ENCODE measurements at regions not wholly inside any gene's neighbourhood (a gene's known extent, or its start where the extent isn't known, plus 50 kb on each side); places are given as distances from the start of the nearest gene placed in this dataset.

DNA sequence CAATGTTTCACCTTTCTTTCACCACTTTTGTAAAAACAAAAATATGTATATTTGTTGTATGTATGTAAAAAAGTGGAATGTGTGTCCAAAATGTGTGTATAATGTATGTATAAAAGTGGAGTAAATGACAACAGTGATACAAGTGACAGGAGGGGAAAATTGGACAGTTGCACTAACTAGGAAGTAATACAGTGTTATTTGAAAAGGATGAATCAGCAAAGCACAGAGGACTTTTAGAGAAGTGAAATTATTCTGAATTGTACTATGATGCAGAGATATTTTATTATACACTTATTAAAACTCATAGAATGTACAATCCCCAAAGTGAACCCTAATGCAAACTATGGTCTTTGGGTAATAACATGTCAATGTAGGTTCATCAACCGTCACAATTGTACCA is 331.3 kb upstream of the CNTNAP5 start:
- H3K9me3 Mint-ChIP-seq, result peaks cover 26% of the 10 kb centered on the region
- H3K4me3 Mint-ChIP-seq, result no peak overlapping the region
- H3K4me1 ChIP-seq (ENCODE audit: control insufficient read depth, insufficient read depth, low read length), result no peaks in the 10 kb centered on the region
- no peak overlapping the region for H3K27ac ChIP-seq (ENCODE audit: low read depth, low read length)
- no peak overlapping the region for H3K27ac Mint-ChIP-seq
- H3K4me1 Mint-ChIP-seq, result no peaks in the 10 kb centered on the region
- H3K27me3 Mint-ChIP-seq (ENCODE audit: insufficient read depth), result no peaks in the 10 kb centered on the region
- WGBS, 2 experiments (ENCODE audit: insufficient coverage in 1 of 2, insufficient read length in 1 of 2), result 100% methylated on average over 1 of the region's 1 CpG; no CpG with 5 or more reads in 1 of the 2 experiments
- TF ChIP-seq CTCF (conservative IDR thresholded peaks at IDR 0.05), result no peak
- no peaks in the 10 kb centered on the region for H3K27me3 ChIP-seq (ENCODE audit: control insufficient read depth, insufficient read depth, low read length, poor library complexity, severe bottlenecking)
- H3K9me3 ChIP-seq (ENCODE audit: control insufficient read depth, low read length), result peaks cover 39% of the 10 kb centered on the region
- peaks cover 10% of the 10 kb centered on the region for H3K36me3 Mint-ChIP-seq (ENCODE audit: low read depth)
- H3K9ac ChIP-seq (ENCODE audit: extremely low read depth, low read length, poor library complexity, severe bottlenecking), result no peak overlapping the region
- H3K36me3 ChIP-seq (ENCODE audit: control insufficient read depth, insufficient read depth, low read length), result peaks cover 12% of the 10 kb centered on the region
- DNase-seq, result no peak
- no peak overlapping the region for H3K4me3 ChIP-seq (ENCODE audit: low read length)

GRCh38 chr2:123695426-123695825 is 329.7 kb upstream of the CNTNAP5 start:
- H3K36me3 Mint-ChIP-seq (ENCODE audit: low read depth), result peaks cover 8% of the 10 kb centered on the region
- WGBS, 2 experiments (ENCODE audit: insufficient coverage in 1 of 2, insufficient read length in 1 of 2), result 93 to 94% methylated on average over 2 to 4 of the region's 4 CpGs
- Histone ChIP-seq H3K9ac (ENCODE audit: extremely low read depth, low read length, poor library complexity, severe bottlenecking) (no peak overlapping the region), H3K4me1 (ENCODE audit: control insufficient read depth, insufficient read depth, low read length) (no peaks in the 10 kb centered on the region), H3K27me3 (ENCODE audit: control insufficient read depth, insufficient read depth, low read length, poor library complexity, severe bottlenecking) (no peaks in the 10 kb centered on the region), H3K36me3 (ENCODE audit: control insufficient read depth, insufficient read depth, low read length) (peaks cover 2% of the 10 kb centered on the region), H3K9me3 (ENCODE audit: control insufficient read depth, low read length) (peaks cover 23% of the 10 kb centered on the region), H3K4me3 (ENCODE audit: low read length) (no peak overlapping the region), H3K27ac (ENCODE audit: low read depth, low read length) (no peak overlapping the region)
- H3K27ac Mint-ChIP-seq, result no peak overlapping the region
- no peak for DNase-seq
- H3K4me1 Mint-ChIP-seq, result no peaks in the 10 kb centered on the region
- no peak overlapping the region for H3K4me3 Mint-ChIP-seq
- H3K9me3 Mint-ChIP-seq, result peaks cover 16% of the 10 kb centered on the region
- TF ChIP-seq CTCF (conservative IDR thresholded peaks at IDR 0.05), result no peak
- no peaks in the 10 kb centered on the region for H3K27me3 Mint-ChIP-seq (ENCODE audit: insufficient read depth)

DNA sequence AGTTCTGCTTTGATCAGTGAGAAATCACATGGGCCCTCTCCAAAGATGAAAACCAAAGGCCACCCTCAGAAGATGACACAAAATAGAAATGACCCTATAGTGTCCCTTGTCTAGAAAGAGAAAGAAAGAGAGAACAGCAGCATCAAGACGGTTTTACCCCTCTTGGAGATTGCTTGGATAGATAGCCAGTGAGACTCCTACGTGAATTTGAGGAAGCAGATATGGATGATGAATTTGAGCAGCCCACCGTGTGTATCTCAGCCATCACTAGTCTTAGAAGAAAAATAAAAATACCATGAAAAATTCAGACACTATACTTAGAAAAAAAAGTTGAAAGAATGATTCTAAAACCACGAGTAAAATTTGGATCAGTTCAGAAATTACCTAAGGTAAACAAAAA is 329.1 kb upstream of the CNTNAP5 start:
- DNase-seq, result no peak
- peaks cover 17% of the 10 kb centered on the region for H3K9me3 ChIP-seq (ENCODE audit: control insufficient read depth, low read length)
- H3K27me3 ChIP-seq (ENCODE audit: control insufficient read depth, insufficient read depth, low read length, poor library complexity, severe bottlenecking), result no peaks in the 10 kb centered on the region
- Mint-ChIP-seq H3K27me3 (ENCODE audit: insufficient read depth) (no peaks in the 10 kb centered on the region), H3K27ac (no peak overlapping the region), H3K4me3 (no peak overlapping the region), H3K36me3 (ENCODE audit: low read depth) (peaks cover 2% of the 10 kb centered on the region), H3K9me3 (peaks cover 10% of the 10 kb centered on the region), H3K4me1 (no peaks in the 10 kb centered on the region)
- H3K27ac ChIP-seq (ENCODE audit: low read depth, low read length), result no peak overlapping the region
- WGBS, 2 experiments (ENCODE audit: insufficient coverage in 1 of 2, insufficient read length in 1 of 2), result 95 to 97% methylated on average over 4 of the region's 4 CpGs
- no peak overlapping the region for H3K9ac ChIP-seq (ENCODE audit: extremely low read depth, low read length, poor library complexity, severe bottlenecking)
- TF ChIP-seq CTCF (conservative IDR thresholded peaks at IDR 0.05), result no peak
- H3K4me3 ChIP-seq (ENCODE audit: low read length), result no peak overlapping the region
- H3K4me1 ChIP-seq (ENCODE audit: control insufficient read depth, insufficient read depth, low read length), result no peaks in the 10 kb centered on the region
- no peaks in the 10 kb centered on the region for H3K36me3 ChIP-seq (ENCODE audit: control insufficient read depth, insufficient read depth, low read length)
